ENCODE measurements at regions not wholly inside any gene's neighbourhood (a gene's known extent, or its start where the extent isn't known, plus 50 kb on each side); places are given as distances from the start of the nearest gene placed in this dataset.

DNA sequence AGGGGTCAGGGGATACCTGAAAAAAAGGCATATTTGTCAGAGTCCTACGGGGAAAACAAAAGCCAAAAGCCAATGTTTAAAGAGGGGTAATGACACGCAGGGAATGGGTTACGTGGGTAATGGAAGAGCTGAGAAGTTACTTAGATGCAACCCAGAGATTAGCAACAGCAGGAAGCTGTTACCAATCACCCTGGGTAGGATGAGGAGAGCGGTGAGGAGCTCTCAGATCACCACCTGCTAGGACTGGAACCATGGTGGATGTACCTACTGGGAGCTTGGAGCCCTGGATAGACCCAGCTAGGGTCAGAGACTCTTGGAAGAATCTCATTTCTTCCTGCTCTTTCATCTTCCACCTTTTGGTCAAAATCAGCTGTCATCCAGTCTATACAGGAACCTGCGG lies 51.2 kb upstream of the RNF24 start:
- no peaks in the 10 kb centered on the region for H3K79me2 ChIP-seq (ENCODE audit: low read length)
- no peak overlapping the region for H3K4me2 ChIP-seq (ENCODE audit: low read depth, low read length)
- H3K4me1 ChIP-seq (ENCODE audit: low read length): peaks cover 9% of the 10 kb centered on the region

DNA sequence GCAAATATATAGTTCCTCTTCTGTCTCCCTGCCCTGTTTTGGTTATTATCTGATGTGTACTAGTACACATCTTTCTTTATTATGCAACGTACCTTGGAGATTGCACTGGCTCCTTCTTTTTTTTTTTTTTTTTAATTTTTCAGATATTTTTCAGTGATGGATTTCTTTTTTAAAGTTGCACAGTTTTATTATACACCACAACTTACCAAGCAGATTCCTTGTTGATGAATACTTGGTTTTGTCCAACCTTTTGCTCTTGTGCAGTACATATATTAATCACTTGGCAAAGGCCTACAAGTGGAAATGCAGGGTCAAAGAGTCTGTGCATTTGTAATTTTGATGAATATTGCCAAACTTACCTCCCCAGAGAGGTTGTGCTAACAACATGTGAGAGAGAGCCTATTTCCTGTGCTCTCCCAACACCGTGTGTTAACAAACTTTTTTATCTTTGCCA lies 50.1 kb upstream of the RNF24 start:
- H3K9me3 ChIP-seq (replicated peaks; ENCODE audit: insufficient read depth, low read length): no peaks in the 10 kb centered on the region
- no peak overlapping the region for H3K9ac ChIP-seq (ENCODE audit: low read length)
- H3K4me1 ChIP-seq (ENCODE audit: low read length): peaks cover 9% of the 10 kb centered on the region
- H3K4me2 ChIP-seq (ENCODE audit: low read depth, low read length): no peak overlapping the region
- H3F3A ChIP-seq (ENCODE audit: insufficient read depth, low read length): no peaks in the 10 kb centered on the region
- DNase-seq: no peak
- H2AFZ ChIP-seq (ENCODE audit: low read length): no peak overlapping the region
- no peak overlapping the region for H3K4me3 ChIP-seq (ENCODE audit: low read length)
- TF ChIP-seq, protein P1, sequence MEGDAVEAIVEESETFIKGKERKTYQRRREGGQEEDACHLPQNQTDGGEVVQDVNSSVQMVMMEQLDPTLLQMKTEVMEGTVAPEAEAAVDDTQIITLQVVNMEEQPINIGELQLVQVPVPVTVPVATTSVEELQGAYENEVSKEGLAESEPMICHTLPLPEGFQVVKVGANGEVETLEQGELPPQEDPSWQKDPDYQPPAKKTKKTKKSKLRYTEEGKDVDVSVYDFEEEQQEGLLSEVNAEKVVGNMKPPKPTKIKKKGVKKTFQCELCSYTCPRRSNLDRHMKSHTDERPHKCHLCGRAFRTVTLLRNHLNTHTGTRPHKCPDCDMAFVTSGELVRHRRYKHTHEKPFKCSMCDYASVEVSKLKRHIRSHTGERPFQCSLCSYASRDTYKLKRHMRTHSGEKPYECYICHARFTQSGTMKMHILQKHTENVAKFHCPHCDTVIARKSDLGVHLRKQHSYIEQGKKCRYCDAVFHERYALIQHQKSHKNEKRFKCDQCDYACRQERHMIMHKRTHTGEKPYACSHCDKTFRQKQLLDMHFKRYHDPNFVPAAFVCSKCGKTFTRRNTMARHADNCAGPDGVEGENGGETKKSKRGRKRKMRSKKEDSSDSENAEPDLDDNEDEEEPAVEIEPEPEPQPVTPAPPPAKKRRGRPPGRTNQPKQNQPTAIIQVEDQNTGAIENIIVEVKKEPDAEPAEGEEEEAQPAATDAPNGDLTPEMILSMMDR (IDR thresholded peaks at IDR 0.05; ENCODE audit: low read length): no peak
- TF ChIP-seq EZH2 (optimal IDR thresholded peaks at IDR 0.05; ENCODE audit: low read depth, low read length): no peak
- no peak for TF ChIP-seq EZH2phosphoT487 (IDR thresholded peaks at IDR 0.05; ENCODE audit: low read length)
- no peaks in the 10 kb centered on the region for H3K9me2 ChIP-seq (replicated peaks; ENCODE audit: insufficient read depth, low read length)
- H4K20me1 ChIP-seq (ENCODE audit: insufficient read depth, low read length): no peaks in the 10 kb centered on the region
- no peaks in the 10 kb centered on the region for H3K27me3 ChIP-seq (replicated peaks; ENCODE audit: insufficient read depth, low read length)
- H3K36me3 ChIP-seq (replicated peaks; ENCODE audit: insufficient read depth, low read length): no peaks in the 10 kb centered on the region
- no peak overlapping the region for H3K27ac ChIP-seq (ENCODE audit: low read length)
- H3K79me2 ChIP-seq (ENCODE audit: low read length): no peaks in the 10 kb centered on the region

More for the DNA sequence above, 51.2 kb upstream of the RNF24 start:
- H4K20me1 ChIP-seq (ENCODE audit: insufficient read depth, low read length): no peaks in the 10 kb centered on the region
- no peak for TF ChIP-seq EZH2phosphoT487 (IDR thresholded peaks at IDR 0.05; ENCODE audit: low read length)
- H3K27me3 ChIP-seq (replicated peaks; ENCODE audit: insufficient read depth, low read length): no peaks in the 10 kb centered on the region
- no peaks in the 10 kb centered on the region for H3K9me2 ChIP-seq (replicated peaks; ENCODE audit: insufficient read depth, low read length)
- no peaks in the 10 kb centered on the region for H3K36me3 ChIP-seq (replicated peaks; ENCODE audit: insufficient read depth, low read length)
- DNase-seq: no peak
- H3F3A ChIP-seq (ENCODE audit: insufficient read depth, low read length): no peaks in the 10 kb centered on the region
- H2AFZ ChIP-seq (ENCODE audit: low read length): no peak overlapping the region
- no peak overlapping the region for H3K9ac ChIP-seq (ENCODE audit: low read length)
- H3K27ac ChIP-seq (ENCODE audit: low read length): no peak overlapping the region
- no peak overlapping the region for H3K4me3 ChIP-seq (ENCODE audit: low read length)
- no peaks in the 10 kb centered on the region for H3K9me3 ChIP-seq (replicated peaks; ENCODE audit: insufficient read depth, low read length)

Measured in MM.1S (cell line).